ENCODE measurements at regions not wholly inside any gene's neighbourhood (a gene's known extent, or its start where the extent isn't known, plus 50 kb on each side); places are given as distances from the start of the nearest gene placed in this dataset.
A peak's percentile ranks its signal among the peaks of the same experiment; 100 is the strongest.

DNA sequence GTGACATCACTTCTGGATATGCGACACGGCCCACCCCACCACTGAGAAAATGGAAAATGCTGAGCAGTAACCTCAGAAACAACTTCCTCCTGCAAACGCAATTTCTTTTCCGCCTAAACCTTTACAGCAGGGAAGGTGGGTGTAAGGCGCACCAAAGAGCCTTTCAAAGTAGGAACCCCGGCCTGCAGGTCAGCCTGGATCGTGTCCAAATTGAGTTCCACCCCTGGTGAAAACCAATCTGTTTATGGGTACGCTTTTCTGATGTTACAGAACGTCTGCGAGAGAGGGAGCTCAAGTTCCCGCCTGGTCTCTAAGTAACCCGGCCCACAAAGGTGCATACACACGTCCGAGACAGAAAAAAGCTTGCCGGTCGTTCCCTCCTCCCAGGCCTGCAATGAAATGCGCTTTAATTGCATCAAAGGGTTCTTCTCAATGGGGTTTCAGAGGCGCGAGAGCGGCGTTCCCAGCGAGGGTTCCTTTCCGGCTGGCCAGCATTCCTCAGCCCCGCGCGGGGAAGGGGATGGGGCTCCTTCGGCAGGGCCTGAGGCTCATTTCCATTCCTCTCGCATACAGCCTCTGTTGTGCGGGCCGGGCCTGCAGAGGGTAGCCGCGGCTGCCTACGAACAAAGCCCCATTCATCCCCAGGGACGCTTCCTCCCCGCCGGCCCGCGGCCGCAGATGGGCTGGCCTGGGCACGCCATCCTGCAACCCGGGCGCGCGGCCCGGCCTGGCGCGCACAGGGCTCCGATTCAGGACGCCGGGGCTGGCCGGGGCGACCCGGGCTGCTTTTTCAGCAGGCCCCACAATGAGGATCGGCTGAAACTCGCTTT lies 138.1 kb downstream of the TMCO5A start:
- Histone ChIP-seq H3K4me3 (peak overlapping the region; percentile 40 to 42), H3K9me3 (no peaks in the 10 kb centered on the region), H3K4me1 (peaks cover 22 to 60% of the 10 kb centered on the region in 2 donors), H3K27ac (peak overlapping the region; percentile 91 to 96), H3K27me3 (peaks cover 0 to 11% of the 10 kb centered on the region in 2 donors), H3K36me3 (no peaks in the 10 kb centered on the region)
- peak; percentile 76 for ATAC-seq
- TF ChIP-seq CTCF (IDR thresholded peaks at IDR 0.05), result peak in 1 of 2 donors; percentile 9
- DNase-seq, result peak; percentile 62 to 88 (median 80)
- intact Hi-C loops (cut with DNase I), result loop anchor here in 1 of 2 donors (5.0 kb wide), 1 partner anchor 180 kb away; the partner anchor contains the start of gene SPRED1

DNA sequence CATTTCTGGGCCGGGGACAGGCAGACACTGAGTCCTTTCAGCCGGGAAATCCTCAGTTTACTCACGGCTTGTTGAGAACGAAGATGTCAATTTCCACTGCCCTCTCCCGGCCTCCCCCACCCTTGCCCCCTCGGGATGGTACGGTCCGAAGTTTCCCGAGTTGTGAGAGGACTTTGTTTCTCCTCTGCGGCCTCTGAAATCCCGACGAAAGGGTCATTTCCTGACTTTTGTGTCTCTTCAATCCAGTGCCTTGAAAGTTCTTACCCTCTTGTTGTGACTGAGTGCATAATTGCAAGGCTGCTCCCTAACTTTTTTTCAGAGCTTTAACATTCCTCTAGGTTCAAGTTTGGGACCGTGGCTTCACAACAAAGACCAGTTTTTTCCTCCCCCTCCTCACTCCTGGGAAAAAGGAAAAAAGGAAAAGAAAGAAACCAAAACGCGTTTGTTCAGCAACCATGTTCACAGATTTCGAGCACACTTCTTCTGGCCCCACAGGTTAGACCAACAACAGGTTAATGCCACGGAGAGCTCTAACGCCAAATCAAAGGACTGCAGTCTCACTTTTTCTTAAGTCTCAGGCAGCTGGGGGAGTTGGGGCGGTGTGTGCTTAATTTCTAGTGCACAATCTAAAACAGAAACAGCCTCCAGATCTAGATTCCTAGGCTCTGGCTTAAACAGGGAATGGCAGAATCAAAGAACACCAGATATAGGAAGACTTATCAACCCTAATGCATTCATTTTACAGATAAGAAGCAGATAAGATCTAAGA lies 138.9 kb downstream of the TMCO5A start:
- Histone ChIP-seq H3K4me1 (peaks cover 22 to 57% of the 10 kb centered on the region in 2 donors), H3K27me3 (peaks cover 0 to 11% of the 10 kb centered on the region in 2 donors), H3K27ac (peak overlapping the region; percentile 91 to 96), H3K9me3 (no peaks in the 10 kb centered on the region), H3K36me3 (no peaks in the 10 kb centered on the region), H3K4me3 (peak overlapping the region; percentile 40 to 42)
- no peak for TF ChIP-seq CTCF (IDR thresholded peaks at IDR 0.05)
- intact Hi-C loops (cut with DNase I), result loop anchor here in 1 of 2 donors (5.0 kb wide), 1 partner anchor 179 kb away; the partner anchor contains the start of gene SPRED1
- peak; percentile 5 for ATAC-seq
- no peak for DNase-seq

GRCh38 chr15:38074029-38074428 lies 139.6 kb downstream of the TMCO5A start:
- Histone ChIP-seq H3K27ac (peak overlapping the region; percentile 91 to 96), H3K36me3 (no peaks in the 10 kb centered on the region), H3K27me3 (peaks cover 0 to 11% of the 10 kb centered on the region in 2 donors), H3K9me3 (no peaks in the 10 kb centered on the region), H3K4me3 (no peak overlapping the region), H3K4me1 (peaks cover 19 to 51% of the 10 kb centered on the region in 2 donors)
- no peak for DNase-seq
- intact Hi-C loops (cut with DNase I), result loop anchor here in 1 of 2 donors (5.0 kb wide), 1 partner anchor 178 kb away; the partner anchor contains the start of gene SPRED1
- ATAC-seq, result no peak
- TF ChIP-seq CTCF (IDR thresholded peaks at IDR 0.05), result no peak

DNA sequence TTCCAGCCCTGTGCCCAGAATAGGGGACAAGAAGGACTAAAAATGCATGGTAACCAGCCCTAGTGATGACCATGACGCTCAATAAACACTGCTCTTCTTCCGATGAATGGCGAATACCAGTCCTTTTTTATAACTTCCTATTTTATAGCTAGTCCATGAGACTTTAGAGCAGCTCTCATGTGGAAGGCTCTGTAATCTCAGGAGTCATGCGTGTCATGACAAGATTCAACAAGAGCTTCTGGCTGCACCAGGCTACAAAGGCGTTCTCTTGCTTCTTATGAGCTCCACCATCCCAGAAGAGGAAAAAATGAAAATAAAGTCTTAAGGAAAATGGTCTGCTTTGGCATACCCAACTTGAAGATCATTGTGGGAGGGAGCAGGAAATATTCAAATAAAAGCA lies 141.0 kb downstream of the TMCO5A start:
- no peaks in the 10 kb centered on the region for H3K36me3 ChIP-seq
- H3K27me3 ChIP-seq, result peaks cover 0 to 11% of the 10 kb centered on the region in 2 donors
- DNase-seq (no peak), ATAC-seq (no peak)
- TF ChIP-seq CTCF (IDR thresholded peaks at IDR 0.05), result no peak
- no peak overlapping the region for H3K27ac ChIP-seq
- no peak overlapping the region for H3K4me3 ChIP-seq
- H3K9me3 ChIP-seq, result no peaks in the 10 kb centered on the region
- peaks cover 16 to 40% of the 10 kb centered on the region in 2 donors for H3K4me1 ChIP-seq
- intact Hi-C loops (cut with DNase I), result no loop called here

- ATAC-seq (no peak), DNase-seq (no peak)
- H3K27ac ChIP-seq, result no peak overlapping the region
- no peak overlapping the region for H3K4me3 ChIP-seq
- peaks cover 0 to 11% of the 10 kb centered on the region in 2 donors for H3K27me3 ChIP-seq
- intact Hi-C loops (cut with DNase I), result no loop called here
- no peak for TF ChIP-seq CTCF (IDR thresholded peaks at IDR 0.05)
- no peaks in the 10 kb centered on the region for H3K9me3 ChIP-seq
- no peaks in the 10 kb centered on the region for H3K36me3 ChIP-seq
- H3K4me1 ChIP-seq, result peaks cover 15 to 29% of the 10 kb centered on the region in 2 donors
These were observed 142.3 kb downstream of the TMCO5A start for GRCh38 chr15:38076786-38077185.

Measured in left lung (tissue), 4 donors.